ENCODE measurements at regions not wholly inside any gene's neighbourhood (a gene's known extent, or its start where the extent isn't known, plus 50 kb on each side); places are given as distances from the start of the nearest gene placed in this dataset.

- DNase-seq: no peak
Observed at GRCh38 chr18:65093346-65093745, 657.5 kb upstream of the CDH7 start.

DNA sequence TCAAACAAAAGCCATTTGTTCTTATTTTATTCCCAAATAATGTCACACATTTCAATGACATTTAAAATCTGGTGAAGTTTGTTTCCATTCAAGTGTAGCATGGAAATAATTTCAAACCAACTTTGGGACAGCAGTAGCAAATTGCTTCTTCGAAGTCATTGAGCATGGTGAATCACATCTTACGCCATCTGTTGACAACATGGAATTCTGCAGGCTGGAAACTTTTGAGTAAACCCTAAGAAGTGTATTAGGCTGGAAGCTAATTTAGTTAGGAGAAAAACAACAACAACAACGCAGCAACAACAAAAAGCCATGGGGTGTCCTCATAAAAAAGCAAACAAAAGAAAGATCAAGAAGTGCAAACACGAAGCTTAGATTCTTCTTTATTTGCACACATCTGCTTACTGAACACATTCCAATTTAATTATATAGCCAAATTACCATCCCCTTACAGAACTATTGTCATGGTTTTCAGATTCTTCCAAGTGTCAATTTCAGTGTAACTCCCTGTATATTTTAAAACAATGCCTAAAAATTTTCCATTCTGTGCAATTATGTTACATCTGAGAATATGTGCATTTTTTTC lies 659.0 kb upstream of the CDH7 start:
- peak; percentile 42 for DNase-seq

GRCh38 chr18:65082907-65083306 lies 667.9 kb upstream of the CDH7 start:
- no peak for DNase-seq

GRCh38 chr18:65081786-65082185 lies 669.0 kb upstream of the CDH7 start:
- DNase-seq: no peak

GRCh38 chr18:65073060-65073550 lies 677.7 kb upstream of the CDH7 start:
- no peak for DNase-seq

GRCh38 chr18:65057439-65058083 lies 693.3 kb upstream of the CDH7 start:
- DNase-seq: no peak

GRCh38 chr18:65056575-65056974 lies 694.2 kb upstream of the CDH7 start:
- no peak for DNase-seq

DNA sequence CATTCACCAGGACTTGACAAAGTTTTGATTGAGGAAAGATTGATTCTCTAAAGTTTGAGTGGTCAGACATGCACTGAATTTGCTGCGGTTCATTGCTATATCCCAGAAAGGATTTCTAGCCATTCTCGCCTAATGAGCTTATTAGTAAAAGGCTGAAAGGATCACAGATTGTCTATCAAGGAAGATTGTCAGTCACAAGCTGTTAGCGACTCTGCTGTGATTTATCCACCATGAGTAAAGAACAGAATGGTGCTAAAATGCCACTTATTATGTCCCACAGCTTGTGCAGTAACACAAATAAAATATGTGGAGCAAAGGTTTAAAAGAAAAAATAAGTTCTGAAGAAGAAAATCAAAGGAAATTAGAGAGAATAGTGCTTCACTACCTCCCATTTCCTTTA lies 701.2 kb upstream of the CDH7 start:
- no peak for DNase-seq

DNA sequence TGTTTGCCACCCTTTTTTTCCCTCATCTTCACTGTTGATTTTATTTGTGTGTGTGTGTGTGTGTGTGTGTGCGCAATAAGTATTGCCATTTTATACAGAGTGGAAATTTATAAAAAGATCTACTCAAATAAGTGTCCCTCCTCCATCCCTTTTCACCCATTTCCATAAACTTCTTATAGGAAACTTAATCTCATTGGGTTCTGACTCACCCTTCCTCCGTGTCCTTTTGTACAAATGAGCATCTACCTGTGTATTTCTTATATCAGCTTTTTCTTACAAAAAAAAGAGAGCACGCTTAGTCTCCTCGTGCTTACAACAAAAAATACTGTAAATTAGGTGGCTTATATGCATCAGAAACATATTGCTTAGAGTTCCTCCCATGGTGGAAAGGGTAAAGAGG lies 711.2 kb upstream of the CDH7 start:
- DNase-seq: no peak

- DNase-seq: no peak
Observed at GRCh38 chr18:65035701-65036100, 715.1 kb upstream of the CDH7 start.

GRCh38 chr18:65025756-65026155 lies 725.1 kb upstream of the CDH7 start:
- no peak for DNase-seq

DNA sequence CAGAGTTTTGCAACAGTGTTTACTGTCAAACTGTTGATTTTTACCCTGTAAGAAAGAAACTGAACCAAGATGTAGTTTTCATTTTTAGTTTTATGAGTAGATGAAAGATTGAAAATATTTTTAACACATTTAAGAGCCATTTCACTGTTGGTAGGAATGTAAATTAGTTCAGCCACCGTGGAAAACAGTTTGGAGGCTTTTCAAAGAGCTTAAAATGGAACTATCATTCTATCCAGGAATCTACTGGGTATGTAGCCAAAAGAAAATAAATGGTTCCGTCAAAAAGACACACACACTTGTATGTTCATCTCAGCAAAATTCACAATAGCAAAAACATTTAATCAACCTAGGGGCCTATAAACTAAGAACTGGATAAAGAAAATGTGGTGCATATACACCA lies 729.8 kb upstream of the CDH7 start:
- no peak for DNase-seq

- no peak for DNase-seq
Observed at GRCh38 chr18:65018184-65018583, 732.6 kb upstream of the CDH7 start.

GRCh38 chr18:65017372-65017760 lies 733.4 kb upstream of the CDH7 start:
- DNase-seq: no peak

DNA sequence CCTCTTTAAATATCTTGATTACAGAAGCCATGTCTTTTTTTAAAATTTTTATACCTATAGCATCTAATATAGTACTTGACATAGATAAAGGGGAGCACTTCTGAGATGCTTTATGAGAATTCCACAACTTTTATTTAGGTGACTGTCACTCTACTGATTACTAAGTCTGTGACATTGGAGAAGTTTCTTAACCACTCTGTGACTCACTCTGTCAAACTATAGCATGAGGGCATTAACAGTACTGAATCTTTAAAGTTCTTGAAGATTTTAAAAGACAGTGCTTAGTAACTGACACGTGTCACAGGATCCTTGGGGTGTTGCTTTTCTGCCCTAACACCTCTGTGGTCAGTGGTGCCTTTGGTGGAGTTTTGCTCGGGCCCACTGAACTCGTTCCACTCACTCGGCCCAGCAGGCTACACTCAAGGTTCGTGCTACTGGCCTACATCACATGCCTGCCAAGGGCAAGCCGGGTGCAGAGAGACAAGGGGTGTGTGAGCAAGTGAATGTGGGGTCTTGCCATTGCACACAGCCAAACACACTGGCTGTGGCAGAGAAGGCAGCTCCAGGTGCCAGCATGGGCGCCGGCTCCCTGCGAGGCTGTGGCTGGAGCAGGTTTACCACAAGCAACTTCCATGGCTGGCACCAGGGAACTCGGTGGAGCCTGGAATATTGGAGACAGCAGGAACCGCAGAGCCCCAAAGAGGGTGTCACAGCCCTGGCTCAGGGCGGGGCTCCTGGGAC lies 734.0 kb upstream of the CDH7 start:
- DNase-seq: no peak

DNA sequence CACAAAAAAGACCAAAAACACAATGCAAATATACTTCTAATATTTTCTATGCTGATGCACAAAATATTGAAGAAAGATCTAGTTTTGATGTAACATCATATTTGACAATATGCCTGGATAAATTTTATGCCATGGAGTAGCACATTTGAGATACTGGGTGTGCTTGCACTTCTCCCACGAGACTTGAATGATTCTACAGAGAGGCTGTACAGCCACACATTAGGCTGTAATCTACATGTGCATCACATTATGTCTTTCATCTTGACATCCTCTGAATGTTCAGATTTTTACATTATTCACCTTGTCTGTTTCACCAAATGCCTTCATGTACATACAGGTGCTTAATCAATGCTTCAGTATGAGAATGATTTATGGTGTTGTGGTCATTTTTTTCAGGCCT lies 756.4 kb upstream of the CDH7 start:
- peak; percentile 15 for DNase-seq

DNA sequence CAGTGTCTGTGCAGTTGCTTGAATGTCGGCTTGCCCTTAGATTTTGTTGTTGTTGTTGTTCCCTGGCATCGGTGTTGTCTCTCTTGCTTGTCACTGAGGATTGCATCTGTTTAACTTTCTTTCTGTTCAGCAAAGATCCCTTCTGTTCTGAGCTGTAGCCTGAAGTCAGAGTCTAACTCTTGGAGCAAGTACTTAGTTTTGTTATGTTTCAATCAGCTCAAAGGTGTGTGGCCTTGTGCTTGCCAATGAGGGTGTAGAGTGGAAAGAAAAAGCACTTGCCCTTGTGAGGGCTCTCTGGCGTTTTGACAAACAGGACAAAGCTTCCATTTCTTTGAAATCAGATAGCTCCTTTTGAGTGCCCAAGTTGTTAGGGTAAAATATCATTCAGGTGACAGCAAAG lies 757.1 kb upstream of the CDH7 start:
- DNase-seq: peak; percentile 49

DNA sequence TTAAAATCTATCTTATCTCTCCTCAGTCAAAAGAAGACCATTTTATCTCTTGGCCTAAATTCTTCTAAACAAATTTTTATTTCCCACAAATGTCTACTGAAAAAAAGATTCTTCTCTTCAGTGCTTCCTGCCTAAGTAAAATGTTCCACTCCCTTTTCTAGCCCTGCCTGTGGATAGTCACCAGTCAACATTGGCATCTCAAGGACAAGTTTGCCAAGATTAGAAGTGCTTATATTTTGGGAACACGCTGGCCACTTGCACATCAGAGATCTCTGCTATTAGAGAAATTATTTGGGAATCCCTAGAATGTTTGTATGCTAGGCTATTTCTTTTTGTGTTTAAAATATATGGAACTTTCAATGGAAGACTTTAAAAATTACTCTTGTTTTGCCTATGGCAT lies 758.2 kb upstream of the CDH7 start:
- DNase-seq: no peak

- DNase-seq: no peak
Observed at GRCh38 chr18:64991102-64991501, 759.7 kb upstream of the CDH7 start.

DNA sequence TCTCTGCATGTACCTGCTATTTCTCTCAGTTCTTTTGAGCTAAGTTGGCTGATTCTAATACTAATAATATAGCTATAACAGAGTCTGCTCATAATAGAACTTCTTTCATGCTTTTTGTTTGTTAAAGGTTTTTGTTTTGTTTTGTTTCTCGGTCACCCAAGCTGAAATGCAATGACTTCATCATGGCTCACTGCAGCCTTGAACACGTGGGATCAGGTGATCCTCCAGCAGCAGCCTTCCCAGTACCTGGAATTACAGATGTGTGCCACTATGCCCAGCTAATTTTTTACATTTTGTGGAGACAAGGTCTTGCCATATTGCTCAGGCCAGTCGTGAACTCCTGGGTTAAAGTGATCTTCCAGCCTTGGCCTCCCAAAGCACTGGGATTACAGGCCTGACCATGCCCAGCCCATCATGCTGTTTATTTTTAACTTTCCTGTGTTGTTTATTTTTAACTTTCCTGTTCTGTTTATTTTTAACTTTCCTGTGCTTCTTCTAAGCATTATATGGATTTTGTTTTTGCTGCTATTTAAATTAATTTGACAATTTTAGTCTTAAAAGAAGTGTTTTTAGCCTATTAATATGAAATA lies 763.8 kb upstream of the CDH7 start:
- DNase-seq: no peak

DNA sequence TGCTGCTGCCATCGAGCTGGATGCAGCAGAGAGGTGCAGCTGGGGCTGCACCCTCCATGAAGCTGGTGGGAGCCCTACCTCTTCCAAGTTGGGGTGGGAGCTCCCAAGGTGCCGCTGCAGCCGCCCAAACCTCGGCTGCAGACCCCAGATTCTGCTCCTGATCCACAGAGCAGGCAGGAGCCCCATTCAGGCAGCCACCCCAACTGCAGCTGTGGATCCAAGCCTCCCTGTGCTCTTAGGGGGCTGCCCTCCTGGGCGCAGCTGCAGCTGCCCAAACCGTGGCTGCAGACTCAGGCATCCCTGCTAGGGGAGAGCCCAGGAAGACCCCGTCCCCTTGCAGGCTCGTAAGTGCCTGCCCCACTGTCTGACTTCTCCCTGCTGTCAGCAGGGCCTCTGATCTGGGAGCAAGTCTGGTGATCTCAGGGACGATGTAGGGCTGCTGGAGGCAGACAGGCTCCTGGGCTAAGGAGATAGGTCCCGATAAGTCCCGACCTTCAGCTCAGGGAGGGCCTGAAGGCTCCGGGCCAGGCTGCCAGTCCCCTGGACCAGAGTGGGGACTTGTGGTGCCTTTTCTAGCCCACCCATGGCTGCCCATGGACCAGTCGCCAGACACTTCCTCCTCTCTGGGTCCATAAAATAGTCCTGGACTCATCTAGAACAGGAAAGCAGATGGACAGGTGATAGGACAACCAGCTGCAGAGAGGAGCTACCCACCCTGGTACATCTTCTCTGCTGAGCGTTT lies 767.1 kb upstream of the CDH7 start:
- no peak for DNase-seq

GRCh38 chr18:64982414-64983055 lies 768.3 kb upstream of the CDH7 start:
- no peak for DNase-seq

DNA sequence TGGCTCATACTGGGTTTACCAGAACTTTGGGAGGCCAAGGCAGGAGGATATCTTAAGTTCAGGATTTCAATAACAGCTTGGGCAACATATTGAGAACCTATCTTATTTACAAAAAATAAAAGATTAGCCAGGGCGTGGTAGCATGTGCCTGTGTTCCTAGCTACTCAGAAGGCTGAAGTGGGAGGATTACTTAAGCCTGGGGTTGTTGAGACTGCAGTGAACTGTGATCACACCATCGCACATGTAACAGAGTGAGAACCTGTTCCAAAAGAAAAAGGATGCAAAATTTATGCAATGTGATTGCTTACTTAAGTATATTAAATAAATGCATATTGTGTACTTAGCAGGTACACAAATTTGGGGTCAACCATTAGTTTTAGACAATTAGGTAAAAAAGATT lies 768.9 kb upstream of the CDH7 start:
- DNase-seq: no peak
